ENCODE measurements at regions not wholly inside any gene's neighbourhood (a gene's known extent, or its start where the extent isn't known, plus 50 kb on each side); places are given as distances from the start of the nearest gene placed in this dataset.

- no peaks in the 10 kb centered on the region for H3K27me3 Mint-ChIP-seq
- H3K9me3 Mint-ChIP-seq = no peaks in the 10 kb centered on the region
- H3K4me1 Mint-ChIP-seq = no peaks in the 10 kb centered on the region
- H3K4me3 Mint-ChIP-seq = no peak overlapping the region
- H3K27ac Mint-ChIP-seq = no peak overlapping the region
- H3K36me3 Mint-ChIP-seq = no peaks in the 10 kb centered on the region
Observed at GRCh38 chr3:153885359-153885758, 235.8 kb upstream of the ARHGEF26 start.

GRCh38 chr3:153889905-153890334 lies 231.3 kb upstream of the ARHGEF26 start:
- H3K36me3 Mint-ChIP-seq = no peaks in the 10 kb centered on the region
- no peak overlapping the region for H3K27ac Mint-ChIP-seq
- no peaks in the 10 kb centered on the region for H3K4me1 Mint-ChIP-seq
- no peaks in the 10 kb centered on the region for H3K9me3 Mint-ChIP-seq
- H3K4me3 Mint-ChIP-seq = no peak overlapping the region
- H3K27me3 Mint-ChIP-seq = no peaks in the 10 kb centered on the region

GRCh38 chr3:153892126-153892525 lies 229.1 kb upstream of the ARHGEF26 start:
- H3K9me3 Mint-ChIP-seq = no peaks in the 10 kb centered on the region
- no peak overlapping the region for H3K27ac Mint-ChIP-seq
- no peak overlapping the region for H3K4me3 Mint-ChIP-seq
- H3K36me3 Mint-ChIP-seq = no peaks in the 10 kb centered on the region
- H3K4me1 Mint-ChIP-seq = no peaks in the 10 kb centered on the region
- H3K27me3 Mint-ChIP-seq = no peaks in the 10 kb centered on the region

- Mint-ChIP-seq H3K36me3 (peaks cover 1% of the 10 kb centered on the region), H3K27me3 (no peaks in the 10 kb centered on the region), H3K27ac (no peak overlapping the region), H3K4me1 (no peaks in the 10 kb centered on the region), H3K4me3 (no peak overlapping the region), H3K9me3 (no peaks in the 10 kb centered on the region)
Observed at GRCh38 chr3:153894857-153895256, 226.3 kb upstream of the ARHGEF26 start.

- Mint-ChIP-seq H3K27ac (no peak overlapping the region), H3K4me3 (no peak overlapping the region), H3K36me3 (peaks cover 1% of the 10 kb centered on the region), H3K27me3 (no peaks in the 10 kb centered on the region), H3K9me3 (no peaks in the 10 kb centered on the region), H3K4me1 (no peaks in the 10 kb centered on the region)
Observed at GRCh38 chr3:153896197-153896596, 225.0 kb upstream of the ARHGEF26 start.

- H3K27me3 Mint-ChIP-seq = no peaks in the 10 kb centered on the region
- H3K9me3 Mint-ChIP-seq = no peaks in the 10 kb centered on the region
- peak overlapping the region in 1 of 4 donors; percentile 28 for H3K4me3 Mint-ChIP-seq
- H3K4me1 Mint-ChIP-seq = no peaks in the 10 kb centered on the region
- H3K36me3 Mint-ChIP-seq = peaks cover 1% of the 10 kb centered on the region
- H3K27ac Mint-ChIP-seq = no peak overlapping the region
Observed at GRCh38 chr3:153897025-153897723, 224.0 kb upstream of the ARHGEF26 start.

- H3K4me1 Mint-ChIP-seq = no peaks in the 10 kb centered on the region
- H3K27me3 Mint-ChIP-seq = no peaks in the 10 kb centered on the region
- H3K9me3 Mint-ChIP-seq = no peaks in the 10 kb centered on the region
- no peak overlapping the region for H3K4me3 Mint-ChIP-seq
- peaks cover 1% of the 10 kb centered on the region for H3K36me3 Mint-ChIP-seq
- peak overlapping the region in 1 of 3 donors; percentile 14 for H3K27ac Mint-ChIP-seq
Observed at GRCh38 chr3:153897842-153898241, 223.3 kb upstream of the ARHGEF26 start.

GRCh38 chr3:153901152-153901551 lies 220.0 kb upstream of the ARHGEF26 start:
- Mint-ChIP-seq H3K27me3 (no peaks in the 10 kb centered on the region), H3K27ac (no peak overlapping the region), H3K9me3 (no peaks in the 10 kb centered on the region), H3K4me1 (no peaks in the 10 kb centered on the region), H3K4me3 (no peak overlapping the region), H3K36me3 (peaks cover 1% of the 10 kb centered on the region)

GRCh38 chr3:153901991-153902390 lies 219.2 kb upstream of the ARHGEF26 start:
- H3K36me3 Mint-ChIP-seq = peaks cover 1% of the 10 kb centered on the region
- no peak overlapping the region for H3K4me3 Mint-ChIP-seq
- no peaks in the 10 kb centered on the region for H3K4me1 Mint-ChIP-seq
- no peaks in the 10 kb centered on the region for H3K9me3 Mint-ChIP-seq
- H3K27ac Mint-ChIP-seq = no peak overlapping the region
- H3K27me3 Mint-ChIP-seq = no peaks in the 10 kb centered on the region

- Mint-ChIP-seq H3K27me3 (no peaks in the 10 kb centered on the region), H3K27ac (no peak overlapping the region), H3K4me1 (no peaks in the 10 kb centered on the region), H3K9me3 (no peaks in the 10 kb centered on the region), H3K36me3 (peaks cover 1% of the 10 kb centered on the region), H3K4me3 (no peak overlapping the region)
Observed at GRCh38 chr3:153903430-153903829, 217.8 kb upstream of the ARHGEF26 start.

GRCh38 chr3:153906366-153906765 lies 214.8 kb upstream of the ARHGEF26 start:
- peaks cover 2% of the 10 kb centered on the region for H3K27me3 Mint-ChIP-seq
- H3K27ac Mint-ChIP-seq = no peak overlapping the region
- H3K4me3 Mint-ChIP-seq = no peak overlapping the region
- no peaks in the 10 kb centered on the region for H3K9me3 Mint-ChIP-seq
- H3K4me1 Mint-ChIP-seq = no peaks in the 10 kb centered on the region
- peaks cover 2% of the 10 kb centered on the region for H3K36me3 Mint-ChIP-seq

GRCh38 chr3:153910387-153910786 lies 210.8 kb upstream of the ARHGEF26 start:
- no peak overlapping the region for H3K27ac Mint-ChIP-seq
- H3K4me1 Mint-ChIP-seq = no peaks in the 10 kb centered on the region
- no peak overlapping the region for H3K4me3 Mint-ChIP-seq

GRCh38 chr3:153911116-153911515 lies 210.1 kb upstream of the ARHGEF26 start:
- Mint-ChIP-seq H3K9me3 (no peaks in the 10 kb centered on the region), H3K27ac (no peak overlapping the region), H3K36me3 (peaks cover 2% of the 10 kb centered on the region)

More at GRCh38 chr3:153910387-153910786, 210.8 kb upstream of the ARHGEF26 start:
- H3K36me3 Mint-ChIP-seq = peaks cover 2% of the 10 kb centered on the region
- H3K27me3 Mint-ChIP-seq = peaks cover 3% of the 10 kb centered on the region
- no peaks in the 10 kb centered on the region for H3K9me3 Mint-ChIP-seq

GRCh38 chr3:153919773-153920172 lies 201.4 kb upstream of the ARHGEF26 start:
- H3K4me3 Mint-ChIP-seq = no peak overlapping the region
- H3K27ac Mint-ChIP-seq = no peak overlapping the region
- H3K36me3 Mint-ChIP-seq = no peaks in the 10 kb centered on the region
- H3K9me3 Mint-ChIP-seq = peaks cover 0 to 12% (median 0%) of the 10 kb centered on the region in 3 donors
- peaks cover 2% of the 10 kb centered on the region for H3K27me3 Mint-ChIP-seq
- no peaks in the 10 kb centered on the region for H3K4me1 Mint-ChIP-seq

More at GRCh38 chr3:153911116-153911515, 210.1 kb upstream of the ARHGEF26 start:
- Mint-ChIP-seq H3K27me3 (peaks cover 4% of the 10 kb centered on the region), H3K4me3 (no peak overlapping the region), H3K4me1 (no peaks in the 10 kb centered on the region)

GRCh38 chr3:153921826-153922225 lies 199.4 kb upstream of the ARHGEF26 start:
- no peaks in the 10 kb centered on the region for H3K4me1 Mint-ChIP-seq
- H3K27me3 Mint-ChIP-seq = no peaks in the 10 kb centered on the region
- no peaks in the 10 kb centered on the region for H3K36me3 Mint-ChIP-seq
- H3K9me3 Mint-ChIP-seq = peaks cover 0 to 12% (median 0%) of the 10 kb centered on the region in 3 donors
- no peak overlapping the region for H3K27ac Mint-ChIP-seq
- H3K4me3 Mint-ChIP-seq = no peak overlapping the region

- Mint-ChIP-seq H3K9me3 (peaks cover 0 to 6% (median 0%) of the 10 kb centered on the region in 3 donors), H3K27ac (no peak overlapping the region), H3K27me3 (no peaks in the 10 kb centered on the region), H3K4me3 (no peak overlapping the region), H3K36me3 (no peaks in the 10 kb centered on the region), H3K4me1 (no peaks in the 10 kb centered on the region)
Observed at GRCh38 chr3:153925841-153926514, 195.2 kb upstream of the ARHGEF26 start.

Data from IgD-negative memory B cell (primary cell).